GM18909 (cell line): ENCODE measurements at regions not wholly inside any gene's neighbourhood (a gene's known extent, or its start where the extent isn't known, plus 50 kb on each side); places are given as distances from the start of the nearest gene placed in this dataset.

Experiments
- ATAC-seq: cut with Tn5 transposase; IDR thresholded peaks from one replicate; pipeline ENCODE4 v1.9.1; 2021; ENCODE audit warnings: mild to moderate bottlenecking; ENCODE audit not compliant: unreplicated experiment, poor library complexity

DNA sequence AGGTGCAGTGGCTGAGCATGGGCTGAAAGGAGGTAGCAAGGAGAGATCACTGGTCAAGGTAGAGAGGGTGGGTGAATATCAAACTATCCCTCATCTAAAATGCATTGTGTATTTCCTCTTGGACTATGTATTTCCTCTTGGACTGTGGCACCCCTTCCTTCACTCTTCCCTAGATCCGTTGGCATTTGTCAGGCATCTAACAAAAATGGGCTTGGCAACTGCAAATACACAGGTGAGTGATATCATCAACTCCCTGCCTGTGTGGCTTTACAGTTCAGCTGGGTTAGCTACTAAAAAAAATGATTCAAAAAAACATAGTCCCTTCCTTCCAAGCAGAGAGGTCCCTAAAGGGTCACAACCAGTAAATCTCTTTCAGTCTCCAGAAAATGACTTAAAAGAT, 142.8 kb upstream of the FUT8 start:
- no peak for ATAC-seq

DNA sequence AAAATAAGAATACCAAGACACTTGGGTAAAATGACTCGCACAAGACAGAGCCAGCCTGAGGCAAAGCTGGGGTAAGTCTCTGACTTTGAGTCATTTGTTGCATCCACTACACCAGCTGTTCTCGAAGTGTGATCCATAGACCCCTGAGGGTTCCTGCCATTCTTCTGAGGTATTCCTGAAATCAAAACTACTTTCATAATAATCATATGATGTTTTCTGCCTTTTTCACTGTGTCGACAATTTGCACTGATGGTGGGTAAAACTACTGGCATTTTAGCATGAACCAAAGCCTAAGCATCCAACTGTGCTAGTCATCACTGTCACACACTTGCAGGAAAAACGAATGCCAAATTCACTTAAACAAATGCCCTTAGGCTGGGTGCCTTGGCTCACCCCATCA, 135.5 kb upstream of the FUT8 start:
- no peak for ATAC-seq

DNA sequence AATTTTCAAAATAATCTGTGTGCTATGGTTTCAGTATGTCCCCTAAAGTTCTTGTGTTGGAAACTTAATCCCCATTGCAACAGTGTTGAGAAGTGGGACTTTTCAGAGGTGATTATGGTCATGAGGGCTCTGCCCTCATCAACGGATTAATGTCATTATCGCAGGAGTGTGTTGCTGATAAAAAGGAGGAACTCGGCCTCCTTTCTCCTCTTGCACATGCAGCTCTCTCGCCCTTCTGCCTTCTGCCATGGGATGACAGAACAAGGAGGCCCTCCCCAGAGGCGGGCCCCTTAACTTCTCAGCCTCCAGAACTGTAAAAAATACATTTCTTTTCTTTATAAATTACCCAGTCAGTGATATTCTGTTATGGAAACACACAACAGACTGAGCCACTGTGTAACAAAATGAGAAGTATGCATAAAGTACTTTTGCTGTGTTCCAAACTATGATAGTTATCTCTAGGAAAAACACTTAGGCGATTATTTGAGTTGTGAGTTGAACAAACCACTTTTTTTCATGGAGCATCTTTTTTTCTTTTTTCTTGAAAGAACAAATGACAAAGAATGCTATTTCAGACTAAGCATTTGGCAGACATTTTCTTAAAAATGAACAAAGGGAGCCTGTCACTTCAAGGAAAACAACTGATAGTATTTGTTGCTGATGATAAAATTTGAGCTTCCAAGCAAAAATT, 134.8 kb upstream of the FUT8 start:
- ATAC-seq: no peak

DNA sequence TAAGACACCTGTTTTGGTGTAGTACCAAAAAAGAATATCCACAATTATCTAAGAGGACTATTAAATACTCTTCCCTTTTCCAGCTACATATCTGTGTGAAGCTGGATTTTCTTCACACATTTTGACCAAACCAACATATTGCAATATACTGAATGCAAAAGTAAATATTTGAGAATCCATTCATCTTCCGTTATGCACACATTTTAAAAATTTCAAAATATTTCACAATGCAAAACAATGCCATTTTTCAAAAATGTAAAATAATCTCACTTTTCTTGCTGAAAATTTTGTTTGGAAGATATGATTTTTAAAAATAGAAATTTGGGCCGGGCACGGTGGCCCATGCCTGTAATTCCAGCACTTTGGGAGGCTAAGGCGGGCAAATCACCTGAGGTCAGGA, 133.9 kb upstream of the FUT8 start:
- no peak for ATAC-seq

DNA sequence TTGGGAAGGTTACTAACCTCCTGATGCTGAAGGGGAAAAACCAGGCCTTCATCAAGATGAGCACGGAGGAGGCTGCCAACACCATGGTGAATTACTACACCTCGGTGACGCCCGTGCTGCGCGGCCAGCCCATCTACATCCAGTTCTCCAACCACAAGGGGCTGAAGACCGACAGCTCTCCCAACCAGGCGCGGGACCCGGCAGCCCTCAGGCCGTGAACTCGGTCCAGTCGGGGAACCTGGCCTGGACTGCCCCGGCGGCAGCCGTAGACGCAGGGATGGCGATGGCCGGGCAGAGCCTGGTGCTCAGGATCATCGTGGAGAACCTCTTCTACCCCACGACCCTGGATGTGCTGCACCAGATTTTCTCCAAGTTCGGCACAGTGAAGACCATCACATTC, 133.0 kb upstream of the FUT8 start:
- ATAC-seq: no peak

DNA sequence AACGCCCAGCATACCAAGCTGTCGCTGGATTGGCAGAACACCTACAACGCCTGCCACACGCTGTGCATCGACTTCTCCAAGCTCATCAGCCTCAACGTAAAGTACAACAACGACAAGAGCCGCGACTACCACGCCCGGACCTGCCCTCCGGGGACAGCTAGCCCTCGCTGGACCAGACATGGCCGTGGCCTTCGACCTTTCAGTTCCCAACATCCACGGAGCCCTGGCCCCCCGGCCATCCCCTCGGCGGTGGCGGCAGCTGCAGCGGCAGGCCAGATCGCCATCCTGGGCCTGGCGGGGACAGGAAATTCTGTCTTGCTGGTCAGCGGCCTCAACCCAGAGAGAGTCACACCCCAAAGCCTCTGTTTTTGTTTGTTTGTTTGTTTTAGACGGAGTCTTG, 132.6 kb upstream of the FUT8 start:
- ATAC-seq: no peak

DNA sequence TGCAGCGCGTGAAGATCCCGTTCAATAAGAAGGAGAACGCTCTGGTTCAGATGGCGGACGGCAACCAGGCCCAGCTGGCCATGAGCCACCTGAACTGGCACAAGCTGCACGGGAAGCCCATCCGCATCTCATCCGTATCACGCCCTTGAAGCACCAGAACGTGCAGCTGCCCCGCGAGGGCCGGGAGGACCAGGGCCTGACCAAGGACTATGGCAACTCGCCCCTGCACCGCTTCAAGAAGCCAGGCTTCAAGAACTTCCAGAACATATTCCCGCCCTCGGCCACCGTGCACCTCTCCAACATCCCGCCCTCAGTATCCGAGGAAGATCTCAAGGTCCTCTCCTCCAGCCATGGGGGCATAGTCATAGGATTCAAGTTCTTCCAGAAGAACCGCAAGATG, 131.9 kb upstream of the FUT8 start:
- ATAC-seq: no peak

DNA sequence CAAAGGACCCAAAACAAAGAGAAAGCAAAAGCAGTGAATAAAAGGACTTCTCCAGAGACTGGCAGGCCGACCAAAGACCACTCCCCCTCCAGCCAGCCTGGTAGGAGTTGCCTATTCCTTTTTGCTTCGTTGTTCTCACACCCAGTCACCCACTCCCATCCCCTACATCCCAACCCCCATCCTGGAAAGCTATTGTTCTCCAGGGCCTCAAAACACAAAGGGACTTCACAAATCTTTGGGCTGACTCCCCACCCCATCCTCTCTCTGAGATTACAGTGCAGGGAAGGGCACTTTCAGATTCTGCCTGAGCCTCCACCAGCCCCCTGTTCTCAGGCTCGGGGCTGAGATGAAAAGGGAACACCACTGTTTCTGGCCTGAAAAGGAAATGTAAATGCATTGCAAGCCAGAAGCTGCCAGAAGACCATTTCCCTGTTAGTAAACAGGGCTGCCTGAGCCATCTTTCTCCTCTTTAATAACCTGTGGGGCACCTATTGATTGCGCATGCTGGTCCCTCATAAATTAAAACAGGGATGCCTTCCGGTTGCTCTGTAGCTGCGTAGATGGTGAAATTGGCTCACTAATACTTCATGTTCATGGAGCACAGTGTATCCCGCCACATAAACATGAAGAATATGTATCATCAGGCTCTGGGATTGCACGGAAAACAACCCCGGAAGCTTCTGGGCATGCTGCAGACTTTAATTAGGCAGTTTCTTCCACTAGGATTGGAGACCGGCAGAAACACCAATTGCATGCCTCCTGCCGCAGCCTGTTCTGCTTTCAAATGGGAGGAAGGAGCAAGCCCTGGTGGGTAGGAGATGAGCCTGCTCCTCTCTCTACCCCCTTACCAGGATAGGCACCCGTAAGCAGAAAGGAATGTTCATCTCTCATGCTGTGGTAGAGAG, 130.3 kb upstream of the FUT8 start:
- ATAC-seq: no peak

DNA sequence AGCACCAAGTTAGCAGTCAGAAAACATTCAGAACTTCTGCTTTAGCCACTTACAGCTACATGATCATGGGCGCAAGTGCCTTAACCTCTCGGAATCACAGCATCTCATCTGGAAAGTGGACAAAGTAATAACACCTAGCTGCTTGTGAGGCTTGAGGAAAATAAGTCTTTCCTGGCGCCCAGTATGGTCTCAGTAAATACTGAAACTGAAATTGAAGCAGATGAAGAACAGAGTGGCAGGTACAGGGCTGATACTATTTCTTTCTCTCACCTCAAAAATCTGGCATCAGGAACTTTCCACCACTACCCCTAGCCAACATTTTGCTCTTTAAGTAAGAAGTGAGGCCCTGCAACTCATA, 129.7 kb upstream of the FUT8 start:
- ATAC-seq: no peak

DNA sequence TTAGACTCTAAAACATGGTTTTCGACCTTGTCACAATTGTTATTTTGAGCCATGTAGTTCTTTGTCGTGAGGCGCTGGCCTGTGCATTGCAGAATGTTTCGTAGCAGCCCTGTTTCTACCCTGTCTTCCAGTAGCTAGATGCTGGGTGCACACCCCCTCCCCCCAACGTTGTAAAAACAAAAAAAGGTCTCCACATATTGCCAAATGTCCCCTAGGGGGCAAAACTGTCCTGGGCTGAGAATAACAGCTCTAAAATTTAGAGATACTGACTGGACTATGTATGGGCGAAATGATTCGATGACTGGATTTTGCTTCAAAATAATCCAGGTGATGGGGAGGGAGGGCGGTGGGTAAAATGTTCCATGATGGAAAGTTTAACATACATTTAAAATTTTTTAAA, 126.1 kb upstream of the FUT8 start:
- no peak for ATAC-seq

DNA sequence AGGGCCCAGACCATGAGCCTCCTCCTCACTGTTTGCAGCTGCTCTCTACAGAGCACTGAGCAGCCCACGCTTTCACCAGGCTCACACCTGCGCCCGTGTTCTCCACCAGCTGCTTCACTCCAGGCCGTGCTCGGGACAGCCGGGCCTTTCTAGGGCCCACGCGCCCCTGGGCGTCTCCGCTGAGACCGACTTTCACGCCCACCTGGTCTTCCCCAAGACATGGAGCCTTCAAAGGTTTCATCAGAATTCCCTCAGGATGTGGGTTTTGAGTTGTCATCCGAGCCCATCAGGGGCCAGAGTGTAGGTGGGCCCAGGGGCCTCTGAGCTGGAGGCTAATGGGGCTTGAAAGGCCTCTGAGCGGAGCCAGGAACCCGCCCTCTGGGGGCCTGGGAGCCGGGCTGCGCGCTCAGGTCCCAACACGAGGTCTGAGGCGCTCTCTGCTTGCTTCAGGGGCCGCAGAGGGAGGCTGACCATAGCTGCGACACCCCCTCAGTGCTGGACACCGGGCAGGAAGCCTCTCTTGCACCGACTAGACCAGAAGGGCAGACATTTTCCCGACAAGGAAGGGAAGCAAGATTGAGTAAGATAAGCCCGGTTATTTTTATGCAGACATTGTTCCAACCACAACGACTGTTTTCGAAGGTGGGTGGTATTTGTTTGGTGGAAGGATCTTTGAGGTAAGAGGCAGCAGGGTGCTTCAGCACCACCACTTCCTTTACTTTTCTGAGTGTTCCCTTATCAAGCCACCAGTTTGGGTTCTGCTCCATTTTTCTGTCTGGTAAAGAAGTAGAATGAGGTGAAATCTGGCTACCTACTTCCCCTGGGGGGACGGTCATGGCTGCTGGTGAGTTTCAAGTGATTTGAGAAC, 125.0 kb upstream of the FUT8 start:
- ATAC-seq: peak; percentile 72

DNA sequence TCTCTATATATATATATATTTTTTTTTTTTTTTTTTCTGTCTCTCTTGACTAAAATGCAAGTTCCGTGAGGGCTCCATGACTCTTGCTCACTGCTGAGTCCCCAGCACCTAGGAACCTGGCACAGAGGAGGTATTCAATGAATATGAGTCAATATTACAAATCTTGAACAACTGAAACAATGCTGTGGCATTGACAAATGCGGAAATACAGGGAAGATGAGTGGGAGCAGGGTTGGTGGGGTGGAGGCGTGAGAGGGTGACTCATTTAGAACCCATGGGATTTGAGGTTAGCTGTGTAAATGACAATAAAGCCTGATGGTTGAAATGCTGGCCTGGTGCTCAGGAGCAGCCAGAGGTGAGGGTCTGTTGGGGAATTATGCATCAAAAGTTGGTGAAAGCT, 121.7 kb upstream of the FUT8 start:
- ATAC-seq: no peak

DNA sequence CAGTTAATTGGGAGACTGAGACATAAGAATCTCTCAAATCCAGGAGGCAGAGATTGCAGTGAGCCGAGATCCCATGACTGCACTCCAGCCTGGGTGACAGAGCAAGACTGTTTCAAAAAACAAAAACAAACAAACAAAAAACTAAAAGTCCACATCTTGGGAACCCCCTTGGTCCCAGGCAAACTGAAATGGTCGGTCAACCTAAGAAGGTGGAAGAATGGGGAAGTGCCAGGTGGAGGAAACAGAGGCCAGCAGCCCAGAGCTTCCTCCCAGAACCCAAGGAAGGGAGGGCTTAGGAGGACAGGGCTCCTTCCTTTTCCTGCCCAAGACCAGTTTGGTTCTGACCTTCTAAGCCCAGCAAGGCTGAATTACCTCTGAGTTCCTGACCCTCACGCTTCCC, 121.0 kb upstream of the FUT8 start:
- ATAC-seq: no peak

DNA sequence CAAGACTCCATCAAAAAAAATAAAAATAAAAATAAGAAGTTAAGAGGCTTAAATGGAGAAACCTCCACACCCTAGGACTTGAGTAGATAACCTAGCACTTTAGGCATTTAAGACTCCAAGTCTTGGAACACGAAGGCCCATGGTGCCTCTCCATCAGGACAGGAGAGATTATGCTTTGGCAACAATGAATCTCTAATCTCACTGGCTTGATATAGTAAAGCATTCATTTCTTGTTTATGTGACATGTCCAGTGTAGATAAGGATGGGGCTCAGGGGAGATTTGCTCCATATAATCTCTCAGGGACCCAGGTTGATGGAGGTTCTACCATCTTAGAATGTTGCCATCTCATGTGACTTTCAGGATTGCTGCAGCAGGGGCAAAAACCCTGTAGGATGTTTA, 117.7 kb upstream of the FUT8 start:
- no peak for ATAC-seq

DNA sequence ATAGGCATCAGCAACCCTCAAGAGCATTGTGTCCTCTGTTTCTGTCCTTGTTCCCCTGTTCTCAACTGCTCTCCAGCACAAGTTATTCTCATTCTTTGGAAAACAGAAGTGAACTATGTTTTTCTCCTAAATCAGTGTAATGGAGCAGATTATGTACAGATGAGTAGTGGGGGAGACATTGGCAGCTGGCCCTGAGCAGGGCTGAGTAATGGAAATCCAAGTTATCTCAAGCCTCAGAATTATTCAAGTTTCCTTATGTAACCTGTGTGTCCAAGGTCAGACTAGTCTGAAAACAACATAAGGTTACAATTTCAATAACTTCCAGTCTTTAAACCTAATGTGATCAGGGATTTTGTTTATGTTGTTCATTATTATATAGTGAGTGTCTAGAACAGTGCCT, 116.1 kb upstream of the FUT8 start:
- no peak for ATAC-seq

DNA sequence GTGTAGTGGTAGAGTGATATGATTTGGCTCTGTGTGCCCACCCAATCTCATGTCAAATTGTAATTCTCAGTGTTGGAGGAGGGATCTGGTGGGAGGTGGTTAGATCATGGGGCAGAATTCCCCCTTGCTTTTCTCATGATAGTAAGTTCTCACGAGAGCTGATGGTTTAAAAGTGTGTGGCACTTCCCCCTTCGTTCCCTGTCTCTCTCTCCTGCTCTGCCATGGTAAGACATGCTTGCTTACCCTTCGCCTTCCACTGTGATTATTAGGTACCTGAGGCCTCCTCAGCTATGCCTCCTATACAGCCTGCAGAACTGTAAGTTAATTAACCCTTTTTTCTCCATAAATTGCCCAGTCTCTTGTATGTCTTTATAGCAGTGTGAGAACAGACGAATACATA, 115.7 kb upstream of the FUT8 start:
- no peak for ATAC-seq

DNA sequence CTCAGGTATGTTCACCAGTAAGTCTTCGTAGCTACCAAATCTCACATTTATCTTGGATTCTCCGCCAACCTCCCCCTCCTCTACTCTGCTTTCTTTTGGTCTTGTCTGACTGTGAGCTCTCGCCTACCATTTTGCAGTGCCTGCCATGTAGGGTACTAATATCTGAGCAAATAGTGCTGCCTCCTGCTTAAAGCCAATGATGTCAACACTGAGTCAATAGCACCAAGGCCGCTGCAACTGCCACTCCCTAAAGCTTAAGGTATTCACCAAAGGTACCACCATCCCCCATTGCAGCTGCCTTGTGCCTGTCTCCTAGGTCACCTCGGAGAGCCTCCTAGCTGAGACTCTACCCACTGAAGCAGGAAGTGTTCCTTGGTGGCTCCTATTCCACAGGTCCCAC, 114.8 kb upstream of the FUT8 start:
- ATAC-seq: no peak

DNA sequence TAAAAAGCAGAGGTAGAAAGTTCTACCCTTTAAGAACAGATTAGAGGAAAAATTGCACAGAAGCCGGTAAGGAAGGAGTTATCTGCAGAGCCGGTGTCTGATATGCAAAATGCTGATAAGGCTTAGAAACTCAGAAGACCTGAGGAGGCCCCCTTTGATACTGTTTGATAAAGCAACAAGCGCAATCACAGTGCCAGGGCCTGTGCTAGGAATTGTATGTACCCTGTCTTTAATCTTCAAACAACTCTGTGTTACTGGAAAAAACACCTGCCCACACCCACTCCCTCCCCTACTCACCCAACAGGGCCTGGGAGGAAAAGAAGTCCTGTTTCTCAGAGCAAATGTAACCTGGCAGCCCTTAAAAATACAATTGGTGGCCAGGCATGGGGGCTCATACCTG, 112.7 kb upstream of the FUT8 start:
- no peak for ATAC-seq

DNA sequence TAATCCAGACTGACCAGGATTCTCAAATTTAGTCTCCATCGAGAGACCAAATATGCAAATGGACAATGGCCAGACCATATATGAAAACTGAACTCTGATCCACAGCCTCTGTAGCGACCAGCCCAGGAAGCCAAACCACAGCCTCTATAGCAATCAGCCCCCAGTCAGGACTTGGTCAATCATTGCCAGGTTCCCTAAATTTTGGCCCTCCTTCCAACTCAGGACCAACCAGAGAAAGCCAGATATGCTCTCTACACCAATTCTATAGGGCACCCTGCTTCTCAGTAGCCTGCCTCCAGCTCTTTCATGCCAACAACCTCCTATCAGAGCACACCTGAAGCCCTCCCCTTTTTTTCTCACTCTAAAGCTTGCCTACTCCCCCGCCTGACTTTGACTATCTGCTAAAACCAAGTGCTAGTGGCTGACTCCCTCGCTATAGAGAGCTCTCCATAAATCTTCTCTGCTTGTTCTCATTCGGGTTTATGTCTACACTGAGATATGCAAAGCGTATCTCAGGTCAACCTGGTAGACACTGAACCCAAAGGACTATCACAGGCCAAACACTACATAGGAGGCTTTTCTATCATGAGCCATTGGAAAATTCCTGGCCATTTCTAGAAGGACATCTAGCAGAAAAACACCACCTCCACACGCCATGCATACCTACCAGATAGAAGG, 110.5 kb upstream of the FUT8 start:
- ATAC-seq: peak; percentile 69

DNA sequence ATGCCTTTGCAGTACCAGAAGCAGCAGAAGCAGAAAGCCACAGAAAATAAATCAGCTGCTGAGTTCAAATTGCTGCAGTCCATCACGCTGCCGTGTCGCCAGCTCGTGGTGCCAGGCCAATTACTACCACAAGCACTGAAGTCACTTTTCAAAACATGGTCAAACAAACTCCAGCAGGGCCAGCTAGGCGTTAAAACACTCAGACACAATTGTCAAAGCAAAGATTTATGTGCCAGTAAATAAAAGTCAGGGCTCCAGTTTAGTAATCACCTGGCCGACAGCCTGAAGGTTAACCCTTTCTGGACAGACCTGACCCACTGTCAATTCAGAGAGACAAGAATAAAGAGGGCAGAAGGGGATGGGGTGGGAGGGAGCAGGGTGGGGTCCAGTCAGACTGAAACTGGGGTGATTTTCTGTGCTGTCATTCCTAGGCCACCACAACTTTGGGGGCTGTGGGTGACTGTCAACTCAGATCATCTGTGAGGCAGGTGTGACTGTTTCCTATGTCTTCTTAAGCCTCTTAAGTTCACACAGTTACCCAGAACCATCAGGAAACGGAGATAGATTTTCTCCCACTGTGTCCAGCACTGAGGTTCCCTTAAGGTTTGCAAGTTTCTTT, 109.8 kb upstream of the FUT8 start:
- peak; percentile 57 for ATAC-seq
